Mesenteric fat pad (tissue), 1 donor: ENCODE measurements at regions not wholly inside any gene's neighbourhood (a gene's known extent, or its start where the extent isn't known, plus 50 kb on each side); places are given as distances from the start of the nearest gene placed in this dataset.

Source experiments
- DNase-seq: peaks from one replicate; pipeline ENCODE4 v3.0.0-alpha.2; 2020; ENCODE audit warnings: low spot score
- donor health status: DM: yes; HTN: yes; CAD: no.

DNA sequence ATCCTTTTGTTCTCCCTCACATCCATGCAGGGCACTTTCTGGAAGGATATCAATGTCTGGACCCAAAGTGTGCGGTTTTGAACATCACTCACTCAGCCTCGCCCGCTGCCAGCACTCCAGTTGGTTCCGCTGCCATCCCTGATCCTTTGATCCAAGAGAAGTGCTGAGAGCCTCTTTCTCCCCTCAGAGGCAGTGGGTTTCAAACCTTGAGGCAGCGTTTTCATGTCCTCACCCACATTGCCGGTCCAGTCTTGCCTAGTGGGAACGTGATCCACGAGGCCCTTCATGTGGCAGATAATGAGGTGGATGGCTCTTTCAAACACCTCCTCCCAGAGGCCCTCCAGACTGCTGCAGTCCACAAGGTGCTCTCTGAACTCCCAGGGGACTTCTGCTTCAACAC, 122.2 kb downstream of the ACTL8 start:
- peak; percentile 41 for DNase-seq

DNA sequence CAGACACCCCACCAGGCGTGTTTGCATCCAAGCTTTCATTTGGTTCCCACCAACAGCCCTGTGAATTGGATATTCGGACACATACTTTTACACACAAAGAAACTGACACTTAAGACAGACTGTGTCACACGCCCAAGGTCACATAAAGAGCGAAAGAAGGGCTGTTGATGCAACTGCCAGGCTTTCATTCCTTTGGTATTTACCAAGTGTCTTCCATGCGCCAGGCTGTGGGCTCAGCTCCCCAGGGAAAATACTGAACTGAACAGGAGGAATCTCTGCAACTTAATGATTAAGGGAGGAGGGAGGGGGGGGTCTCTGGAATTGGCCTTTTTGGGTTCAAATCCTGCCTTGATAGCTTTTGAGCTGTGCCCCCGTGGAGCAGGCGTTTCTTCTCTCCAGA, 122.8 kb downstream of the ACTL8 start:
- DNase-seq, result no peak

DNA sequence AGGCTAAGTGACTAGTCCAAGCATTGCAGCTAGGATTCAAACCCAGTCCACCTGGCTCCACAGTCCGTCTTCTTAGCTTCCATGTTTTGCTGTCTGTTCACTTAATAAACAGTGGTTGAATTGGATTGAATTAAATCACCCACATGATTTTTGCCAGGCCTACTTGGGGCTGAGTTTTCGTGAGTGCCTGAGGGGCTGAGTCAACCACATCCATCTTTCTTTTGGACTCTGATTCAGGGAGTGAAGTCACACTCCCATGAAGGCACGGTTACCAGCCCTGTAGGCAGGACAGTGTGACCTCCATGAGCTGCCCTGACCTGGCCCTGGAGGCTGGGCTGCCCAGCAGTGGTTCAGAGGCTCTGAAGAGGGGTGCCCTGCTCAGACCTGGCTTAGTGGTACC, 123.7 kb downstream of the ACTL8 start:
- peak; percentile 33 for DNase-seq

DNA sequence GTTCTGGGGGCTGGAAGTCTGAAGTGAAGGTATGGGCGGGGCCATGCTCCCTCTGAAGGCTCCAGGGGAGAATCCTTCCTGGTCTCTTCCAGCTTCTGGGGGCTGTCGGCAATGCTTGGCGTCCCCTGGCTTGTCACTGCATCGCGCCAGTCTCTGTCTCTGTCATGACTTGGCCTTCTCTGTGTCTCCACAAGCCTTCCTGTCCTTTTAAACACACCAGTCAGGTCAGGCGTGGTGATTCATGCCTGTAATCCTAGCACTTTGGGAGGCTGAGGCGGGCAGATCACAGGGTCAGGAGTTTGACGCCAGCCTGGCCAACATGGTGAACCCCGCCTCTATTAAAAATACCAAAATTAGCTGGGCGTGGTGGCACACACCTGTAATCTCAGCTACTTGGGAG, 125.3 kb downstream of the ACTL8 start:
- peak; percentile 62 for DNase-seq

DNA sequence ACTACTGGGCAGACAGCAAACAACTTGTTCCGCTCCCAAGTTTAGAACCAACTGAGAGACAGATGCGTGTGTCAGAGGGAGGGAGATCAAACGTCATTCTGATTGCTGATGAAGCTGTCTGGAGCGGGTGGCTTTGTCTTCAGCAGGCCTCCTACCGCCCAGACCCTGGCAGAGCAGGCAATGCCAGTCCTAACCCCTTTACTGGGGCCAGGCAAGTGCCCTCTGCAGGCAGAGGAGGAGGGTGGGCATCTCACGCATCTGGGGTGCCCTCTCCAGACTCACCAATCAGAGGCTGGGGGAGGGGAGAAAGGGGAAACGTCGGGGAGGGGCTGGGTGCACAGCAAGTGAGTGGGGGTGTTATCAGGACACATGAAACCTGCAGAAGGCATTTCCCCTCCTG, 126.6 kb downstream of the ACTL8 start:
- peak; percentile 51 for DNase-seq

DNA sequence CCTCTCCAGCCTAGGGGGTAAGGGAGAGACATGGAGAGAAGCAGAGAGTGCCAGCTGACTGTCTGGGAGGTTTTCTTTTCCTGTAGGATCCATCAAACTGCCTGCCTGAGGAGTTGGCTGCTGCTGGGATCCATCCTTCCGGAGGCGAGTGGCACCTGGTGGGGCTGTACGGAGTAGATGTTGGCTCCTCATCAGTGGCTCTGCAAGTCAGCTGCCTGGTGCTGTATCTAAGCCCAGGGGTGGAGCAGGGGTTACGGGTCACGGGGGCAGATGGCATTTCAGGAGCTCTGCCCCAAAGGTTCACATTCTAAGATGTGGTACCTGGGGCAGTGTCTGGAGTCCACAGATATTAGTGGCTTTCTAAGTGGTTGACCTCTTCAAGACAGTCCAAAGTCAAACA, 128.0 kb downstream of the ACTL8 start:
- DNase-seq, result peak; percentile 57

DNA sequence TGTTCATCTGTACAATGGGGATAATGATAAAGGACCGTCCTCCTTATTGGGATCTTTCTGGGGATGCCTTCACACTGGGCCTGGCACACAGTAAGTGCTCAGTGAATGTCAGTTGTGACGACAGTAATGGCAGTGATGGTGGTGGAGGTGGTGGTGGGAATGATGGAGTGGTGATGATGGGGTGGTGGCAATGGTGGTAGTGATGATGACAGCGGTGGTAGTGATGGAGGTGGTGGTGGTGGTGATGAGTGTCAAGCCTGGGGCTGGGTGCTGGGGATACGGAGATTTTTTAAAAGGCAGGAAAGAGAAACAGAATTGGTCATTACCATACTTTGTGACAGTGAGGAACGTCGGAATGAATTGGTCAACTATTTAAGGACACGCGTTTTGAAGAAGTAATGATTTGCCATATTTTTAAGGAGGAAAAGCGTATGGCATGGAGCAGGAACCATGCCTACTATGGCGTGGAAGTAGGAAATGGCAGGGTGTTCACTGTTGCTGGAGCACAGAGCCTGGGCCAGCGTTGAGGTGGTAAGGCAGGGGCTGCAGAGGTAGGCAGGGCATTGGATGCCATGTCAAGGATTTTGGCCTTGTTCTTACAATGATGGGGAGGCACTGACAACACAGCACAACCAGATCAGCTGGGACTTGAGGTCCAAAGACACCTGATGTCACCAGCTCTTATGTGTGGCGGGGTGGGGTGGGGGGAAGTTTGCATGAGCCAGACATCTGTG, 128.7 kb downstream of the ACTL8 start:
- DNase-seq, result peak; percentile 47

DNA sequence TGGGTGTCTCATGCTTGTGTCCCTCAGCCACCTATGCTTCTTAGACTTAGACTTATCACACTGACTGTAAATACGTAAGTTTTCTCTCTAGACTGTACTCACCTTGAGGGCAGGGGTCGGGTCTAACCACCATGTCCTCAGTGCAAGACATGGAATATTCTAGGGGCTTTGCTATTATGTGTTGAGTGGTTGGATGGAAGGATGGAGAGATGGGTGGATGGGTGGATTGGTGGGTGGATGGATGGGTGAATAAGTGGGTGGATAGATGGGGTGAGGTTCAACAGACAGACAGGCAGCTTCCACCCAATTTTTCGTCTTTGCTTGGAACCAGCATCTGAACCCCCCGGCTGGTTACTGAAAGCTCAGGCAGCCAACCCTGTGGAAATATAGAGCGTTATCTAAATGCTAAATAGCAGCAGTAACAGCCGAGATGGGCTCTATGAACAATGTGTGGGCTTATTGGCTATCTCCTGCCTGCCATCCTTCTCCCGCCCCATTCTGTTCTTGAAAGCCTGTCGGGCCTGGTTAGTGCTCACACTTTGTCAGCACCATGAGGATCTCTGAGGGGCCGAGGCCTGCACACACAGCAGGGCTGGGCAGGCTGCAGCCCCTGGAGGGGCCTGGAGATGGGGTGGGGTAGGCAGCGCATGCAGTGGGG, 130.7 kb downstream of the ACTL8 start:
- DNase-seq, result peak; percentile 45

DNA sequence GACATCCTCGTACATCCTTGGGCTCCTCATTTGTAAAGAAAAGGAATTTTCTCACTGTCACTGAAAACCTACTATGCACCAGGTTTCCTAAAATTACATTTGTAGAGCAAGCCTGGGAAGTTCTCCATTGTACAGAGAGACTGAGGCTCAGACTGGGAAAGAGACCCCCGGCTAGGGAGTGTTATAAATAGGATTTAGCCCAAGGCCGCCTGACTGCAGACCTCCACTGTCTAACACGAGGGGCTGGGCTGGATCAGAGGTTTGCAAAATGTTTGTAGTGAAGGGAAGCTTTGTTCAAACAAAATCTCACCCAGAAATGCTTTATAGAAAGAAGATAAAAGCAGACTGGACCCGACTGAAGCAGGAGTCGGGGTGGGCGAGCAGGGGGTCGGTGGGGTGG, 131.3 kb downstream of the ACTL8 start:
- no peak for DNase-seq

DNA sequence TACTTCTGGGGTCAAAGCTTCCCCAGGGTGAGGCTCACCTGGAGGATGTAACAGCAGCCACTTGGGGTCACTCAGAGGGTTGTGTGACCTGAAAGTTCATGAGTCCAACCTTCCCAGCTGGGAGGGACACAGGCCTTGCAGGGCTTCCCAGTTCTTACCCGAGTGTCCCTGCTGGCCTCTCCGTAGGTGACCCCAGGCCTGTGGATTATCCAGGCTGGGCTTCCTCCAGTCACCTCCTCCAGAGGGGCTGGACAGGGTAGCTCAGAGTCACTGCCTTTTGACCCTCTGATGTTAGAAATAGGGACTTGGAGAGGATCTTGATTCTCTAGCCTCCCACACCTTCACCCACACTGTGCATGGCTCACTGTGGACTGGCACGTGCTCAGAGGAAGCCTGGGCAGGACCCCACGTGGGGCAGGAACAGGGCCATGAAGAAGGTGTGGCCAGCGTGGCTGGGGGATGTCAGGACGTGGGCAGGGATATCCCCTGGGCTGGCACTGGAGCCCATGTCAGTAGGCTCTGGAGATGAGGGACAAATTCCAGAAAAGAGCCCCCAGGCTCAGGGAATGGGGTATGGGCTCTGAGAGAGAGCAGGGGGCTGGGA, 131.8 kb downstream of the ACTL8 start:
- DNase-seq, result peak; percentile 22

DNA sequence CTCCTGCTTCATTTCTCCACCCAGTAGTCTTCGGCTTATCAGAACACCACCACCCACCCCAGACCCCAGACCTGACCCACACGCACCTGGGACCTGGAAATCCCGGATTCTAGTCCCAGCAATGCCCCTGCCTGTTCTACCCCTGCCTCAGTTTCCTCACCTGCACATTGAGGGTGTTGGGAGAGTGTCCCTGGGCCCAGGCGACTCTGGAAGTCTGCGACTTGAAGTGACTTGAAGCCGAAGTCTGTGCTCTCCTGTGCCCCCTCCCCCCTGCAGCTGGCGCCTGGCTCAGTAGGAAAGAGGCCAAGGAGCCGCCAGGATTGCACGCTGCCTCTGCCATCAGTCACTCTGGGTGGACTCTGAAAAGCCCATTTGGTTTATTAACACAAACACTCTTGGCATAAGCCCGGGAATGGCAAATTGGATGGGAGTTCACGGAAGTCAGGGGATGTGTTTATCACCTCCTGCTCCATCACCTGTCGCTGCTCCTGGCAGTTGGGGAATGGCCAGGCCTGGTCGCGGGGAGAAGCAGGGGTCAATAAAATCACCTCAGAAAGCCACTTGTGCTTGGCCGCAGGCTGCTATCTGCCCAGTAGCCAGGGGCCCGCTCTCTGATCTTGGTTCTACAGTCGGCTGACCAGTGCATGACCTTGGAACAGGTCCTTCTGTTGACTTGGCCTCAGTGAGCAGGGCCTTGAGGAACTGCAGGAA, 132.7 kb downstream of the ACTL8 start:
- DNase-seq, result peak; percentile 88

DNA sequence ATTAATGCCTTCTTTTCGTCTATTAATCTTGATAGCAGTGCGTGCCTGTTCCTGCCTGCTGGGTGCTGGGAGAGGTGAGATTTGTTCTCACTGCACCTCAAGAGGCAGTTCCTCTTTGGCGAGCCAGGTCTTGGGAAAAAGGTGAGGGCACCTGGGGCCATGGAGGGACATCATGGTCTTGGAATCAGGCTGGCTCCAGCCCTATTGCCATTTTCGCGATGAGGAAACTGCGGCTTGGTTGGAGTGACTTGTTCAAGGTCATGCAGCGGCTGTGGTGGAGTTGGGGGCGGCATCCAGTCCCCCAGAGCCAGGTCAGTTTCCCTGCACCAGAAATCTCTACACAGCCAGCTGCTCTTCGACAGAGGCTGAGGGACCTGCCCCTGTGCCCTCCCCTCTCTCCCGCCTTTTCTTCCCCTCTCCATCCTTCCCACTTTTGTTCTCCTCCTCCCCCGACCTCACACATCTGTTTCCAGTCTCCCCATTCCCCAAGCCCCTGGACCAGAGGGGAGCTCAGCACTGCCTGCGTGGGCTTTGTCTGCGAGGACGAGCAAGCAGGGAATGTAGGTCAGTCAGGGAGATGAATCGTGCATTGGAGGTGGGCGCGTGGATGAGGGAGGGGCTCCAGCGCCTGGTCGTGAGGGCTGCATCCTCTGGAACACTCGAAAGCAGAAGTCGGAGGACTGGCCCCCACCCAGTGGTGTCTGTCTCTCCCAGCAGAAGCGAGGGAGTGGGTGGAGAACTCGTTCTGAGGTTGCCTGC, 135.1 kb downstream of the ACTL8 start:
- DNase-seq, result peak; percentile 83

DNA sequence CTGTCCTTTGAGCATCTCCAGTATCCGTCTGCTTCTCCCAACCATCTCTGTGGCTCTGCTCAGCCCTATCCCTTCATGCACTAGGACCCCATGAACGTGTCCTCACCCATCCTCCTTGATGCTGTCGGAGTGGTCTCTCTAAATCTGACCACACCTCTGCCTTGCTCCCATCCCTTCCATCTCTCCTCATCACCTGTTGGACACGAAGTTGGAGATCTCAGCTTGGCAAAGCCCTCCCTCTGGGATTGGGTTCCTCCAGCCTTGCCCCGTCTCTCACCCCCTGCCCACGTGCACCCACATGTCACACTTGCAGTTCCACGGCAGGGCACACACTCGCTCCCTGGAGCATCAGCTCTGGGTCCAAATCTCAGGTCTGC, 135.7 kb downstream of the ACTL8 start:
- DNase-seq, result peak; percentile 81

DNA sequence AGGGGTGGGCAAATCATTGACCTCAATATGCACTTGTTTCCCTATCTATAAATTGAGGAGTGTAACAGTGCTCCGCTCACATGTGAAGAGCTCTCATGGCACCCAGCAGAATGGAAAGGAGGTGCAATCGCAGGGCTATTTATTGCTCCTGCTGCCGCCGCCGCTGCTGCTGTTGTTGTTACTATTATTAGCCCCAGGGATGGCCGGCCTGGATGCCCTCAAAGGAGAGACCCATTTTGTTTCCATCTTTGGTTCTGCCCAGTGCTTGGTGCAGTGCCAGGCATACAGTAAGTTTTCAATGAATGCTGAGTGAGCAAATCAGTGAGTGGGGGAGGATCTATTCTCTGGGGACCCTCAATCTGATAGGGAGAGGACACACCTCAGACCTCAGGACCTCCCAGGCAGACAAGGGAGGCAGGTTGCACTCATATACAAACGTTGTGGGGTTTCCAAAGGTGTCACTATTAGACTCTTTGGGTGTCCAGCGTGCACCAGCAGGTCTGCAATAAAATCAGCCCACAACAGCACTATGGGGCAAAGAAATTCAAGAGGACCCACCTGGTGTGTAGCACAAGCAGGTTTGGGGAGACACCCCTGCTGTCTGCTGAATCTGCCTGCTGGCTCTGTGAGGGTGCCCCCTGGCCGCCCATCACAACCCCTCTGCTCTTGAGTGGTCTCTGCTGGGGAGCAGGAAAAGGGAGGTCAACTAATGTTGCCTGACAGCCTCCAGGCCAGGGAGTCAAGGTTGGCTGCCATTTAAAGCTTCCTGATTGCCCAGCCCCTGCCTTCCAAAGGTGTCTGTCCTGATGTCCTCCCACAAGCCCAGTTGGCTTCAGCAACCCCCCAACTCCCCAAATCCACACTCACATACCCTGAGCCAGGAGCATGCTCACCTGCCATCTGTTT, 136.3 kb downstream of the ACTL8 start:
- peak; percentile 77 for DNase-seq

DNA sequence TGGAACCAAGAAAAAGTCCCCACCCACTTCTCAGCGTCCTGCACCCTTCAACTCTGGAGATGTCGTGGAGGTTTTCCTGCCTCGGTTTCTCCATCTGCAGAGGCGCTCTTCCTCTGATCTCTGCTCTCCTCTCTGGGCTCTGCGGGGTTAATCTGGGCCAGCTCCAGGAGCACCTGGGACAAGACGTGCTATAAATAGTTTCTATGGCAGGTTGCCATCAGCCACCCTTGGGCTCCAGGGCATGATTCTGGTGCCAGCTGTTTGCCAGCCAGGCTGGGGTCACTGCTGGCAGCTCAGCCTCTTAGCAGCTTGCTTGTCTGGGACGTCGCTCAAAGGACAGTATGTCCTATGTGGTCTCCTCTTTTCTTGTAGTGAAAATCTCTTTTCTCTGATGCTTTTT, 137.1 kb downstream of the ACTL8 start:
- peak; percentile 73 for DNase-seq

DNA sequence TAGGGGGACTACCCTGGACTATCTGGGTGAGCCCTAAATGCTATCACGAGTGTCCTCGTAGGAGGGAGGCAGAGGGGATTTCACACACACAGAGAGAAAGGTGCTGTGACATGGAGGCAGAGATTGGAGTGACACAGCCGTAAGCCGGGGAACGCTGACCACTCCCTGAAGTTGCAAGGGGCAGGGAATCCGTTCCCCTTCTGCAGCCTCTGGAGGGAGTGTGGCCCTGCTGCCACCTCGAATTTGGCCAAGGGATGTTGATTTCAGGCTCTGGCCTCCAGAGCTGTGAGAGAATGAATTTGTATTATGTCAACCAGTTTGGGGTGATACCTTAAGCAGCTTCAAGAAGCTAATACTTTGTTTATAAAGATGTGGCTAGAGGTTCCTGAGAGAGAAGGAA, 137.7 kb downstream of the ACTL8 start:
- DNase-seq, result peak; percentile 51

DNA sequence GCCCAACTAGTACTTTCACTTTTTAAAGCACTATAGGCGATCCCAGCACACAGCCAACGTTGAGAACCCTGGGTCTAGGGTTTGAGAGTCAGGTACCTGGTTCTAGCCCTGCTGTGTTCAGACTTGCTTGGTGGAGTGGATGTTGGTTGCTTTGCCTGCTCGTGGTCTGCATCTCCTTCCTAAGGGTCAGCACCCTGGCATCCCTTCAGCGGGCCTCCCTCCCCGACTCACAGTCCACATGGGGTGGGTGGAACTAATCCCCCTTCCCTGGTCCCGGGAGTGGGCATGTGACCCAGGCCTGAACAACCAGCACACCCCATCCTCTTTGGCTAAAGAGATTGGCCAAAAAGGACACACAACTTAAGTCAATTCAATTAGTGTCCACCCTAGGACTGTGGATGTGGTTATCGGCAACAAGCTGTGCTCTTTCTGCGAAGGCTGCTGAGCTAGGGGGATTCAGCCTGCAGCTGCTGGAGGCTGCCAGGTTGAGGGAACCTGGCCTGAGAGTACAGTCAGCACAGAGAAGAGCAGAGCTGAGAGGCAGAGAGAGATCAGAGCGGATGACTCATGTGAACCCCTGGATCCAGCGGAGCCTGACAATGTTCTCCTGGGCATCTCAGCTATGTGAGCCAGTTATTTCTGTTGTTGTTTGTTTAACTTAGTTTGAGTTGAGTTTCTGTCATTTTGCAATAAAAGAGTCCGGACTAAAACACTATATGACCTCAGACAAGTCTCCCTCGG, 138.9 kb downstream of the ACTL8 start:
- peak; percentile 64 for DNase-seq

DNA sequence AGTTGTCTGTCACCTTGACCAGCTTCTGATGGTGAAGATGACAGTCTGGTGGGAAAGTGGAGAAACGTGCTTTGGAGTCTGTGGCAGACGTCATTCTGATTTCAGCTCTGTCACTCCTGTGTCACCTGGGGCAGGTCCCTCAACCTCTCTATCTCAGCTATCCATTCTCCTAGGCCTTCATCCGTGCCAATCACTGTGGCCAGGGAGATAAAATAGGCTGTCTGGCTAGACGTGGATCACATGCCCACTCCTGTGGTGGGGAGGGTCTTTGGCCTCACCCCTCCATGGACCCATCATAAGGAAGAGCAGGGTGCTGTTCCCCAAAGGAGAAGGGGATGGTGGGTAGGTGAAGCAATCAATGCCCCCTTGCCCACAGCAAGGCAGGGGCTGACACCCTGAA, 140.3 kb downstream of the ACTL8 start:
- DNase-seq, result peak; percentile 49

DNA sequence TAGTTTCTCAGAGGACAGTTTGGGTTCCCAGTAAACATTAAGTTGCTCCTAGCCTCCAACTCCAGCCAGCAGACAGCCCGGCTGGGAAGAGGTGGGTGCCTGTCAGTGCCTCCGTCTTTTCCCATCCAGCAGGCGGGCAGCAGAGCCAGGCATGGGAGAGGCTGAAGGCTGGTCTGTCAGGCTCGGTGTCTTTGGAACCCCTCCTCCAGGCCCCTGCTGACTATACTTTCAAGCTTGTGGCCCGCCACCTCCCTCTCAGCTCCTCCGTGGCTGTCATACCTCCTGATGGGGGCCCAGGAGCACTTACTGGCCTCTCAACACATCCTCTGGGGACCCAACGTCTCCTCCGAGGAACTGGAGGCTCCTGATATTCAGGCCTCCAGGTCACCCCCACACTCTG, 140.9 kb downstream of the ACTL8 start:
- DNase-seq, result peak; percentile 67

DNA sequence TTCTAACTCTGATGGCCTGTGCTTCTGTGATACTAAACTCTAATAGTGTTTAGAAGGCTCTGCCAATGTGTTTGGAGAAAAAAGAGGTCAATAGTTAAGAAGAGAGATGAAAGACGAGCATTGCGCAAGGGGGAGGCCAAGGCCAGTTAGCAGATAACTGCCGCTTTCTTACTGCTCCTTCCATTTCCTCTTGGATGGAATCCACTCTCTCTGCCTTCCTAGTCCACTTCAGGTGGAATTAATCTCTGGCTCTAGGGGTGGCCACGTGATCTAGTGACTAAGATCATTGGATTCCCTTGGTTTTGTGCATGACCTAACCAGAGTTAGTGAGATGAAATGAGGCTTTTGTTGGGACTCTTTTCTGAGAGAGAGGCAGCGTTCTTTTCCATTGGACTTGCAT, 148.3 kb downstream of the ACTL8 start:
- DNase-seq, result no peak
